Neural cell (in vitro differentiated cells): ENCODE measurements at regions not wholly inside any gene's neighbourhood (a gene's known extent, or its start where the extent isn't known, plus 50 kb on each side); places are given as distances from the start of the nearest gene placed in this dataset.

Source experiments
- H2AFZ ChIP-seq: fragments of 200-600, 300-800 bp; sonication (generic), shearing (Covaris generic); 2 replicates; pipeline ENCODE4 v1.6.0; 2014; ENCODE audit warnings: low read depth, mild to moderate bottlenecking, antibody characterized with exemption, low read length, moderate library complexity
- H3F3A ChIP-seq: fragments of 200-600 bp; shearing (Covaris generic); 2 replicates; pipeline ENCODE4 v1.6.1; 2016; ENCODE audit warnings: mild to moderate bottlenecking, moderate library complexity, mixed read lengths, antibody characterized with exemption, low read length; ENCODE audit not compliant: insufficient read depth, poor library complexity, severe bottlenecking
- H3K27ac ChIP-seq: fragments of 200-600, 300-800 bp; sonication (generic), shearing (Covaris generic); 2 replicates; pipeline ENCODE4 v1.5.1; 2014; ENCODE audit warnings: mild to moderate bottlenecking, low read length, moderate library complexity
- H3K27me3 ChIP-seq: fragments of 300-800, 200-600 bp; sonication (generic), shearing (Covaris generic); 2 replicates; pipeline ENCODE4 v1.6.0; 2014; ENCODE audit warnings: mild to moderate bottlenecking, low read depth, low read length, moderate library complexity; ENCODE audit not compliant: insufficient read depth
- H3K36me3 ChIP-seq: fragments of 300-800, 200-600 bp; sonication (generic), shearing (Covaris generic); 2 replicates; pipeline ENCODE4 v1.5.1; 2014; ENCODE audit warnings: mild to moderate bottlenecking, antibody characterized with exemption, low read length, moderate library complexity; ENCODE audit not compliant: insufficient read depth
- H3K4me2 ChIP-seq: fragments of 300-800, 200-600 bp; sonication (generic), shearing (Covaris generic); 2 replicates; pipeline ENCODE4 v1.6.0; 2014; ENCODE audit warnings: mild to moderate bottlenecking, low read length
- H3K4me3 ChIP-seq: fragments of 300-800, 200-600 bp; sonication (generic), shearing (Covaris generic); 2 replicates; pipeline ENCODE4 v1.5.1; 2014; ENCODE audit warnings: mild to moderate bottlenecking, low read length, moderate library complexity
- H3K79me2 ChIP-seq: fragments of 200-600 bp; shearing (Covaris generic); replicated peaks from 2 replicates; pipeline ENCODE4 v1.6.0; 2014; ENCODE audit warnings: mild to moderate bottlenecking, low read length, moderate library complexity; ENCODE audit not compliant: insufficient read depth
- H3K9ac ChIP-seq: fragments of 300-800, 200-600 bp; sonication (generic), shearing (Covaris generic); 2 replicates; pipeline ENCODE4 v1.6.1; 2016; ENCODE audit warnings: mild to moderate bottlenecking, low read length, mixed read lengths
- H3K9me2 ChIP-seq: fragments of 200-600 bp; shearing (Covaris generic); 2 replicates; pipeline ENCODE4 v1.6.1; 2016; ENCODE audit warnings: mild to moderate bottlenecking, low read length, mixed read lengths; ENCODE audit not compliant: insufficient read depth
- H3K9me3 ChIP-seq: fragments of 200-600, 300-800 bp; sonication (generic), shearing (Covaris generic); 2 replicates; pipeline ENCODE4 v1.6.1; 2016; ENCODE audit warnings: mild to moderate bottlenecking, mixed run types, low read length, moderate library complexity, mixed read lengths
- H4K20me1 ChIP-seq: fragments of 200-600 bp; shearing (Covaris generic); 2 replicates; pipeline ENCODE4 v1.6.1; 2016; ENCODE audit warnings: mild to moderate bottlenecking, mixed run types; ENCODE audit not compliant: insufficient read depth
- EP300 ChIP-seq: fragments of 450-650 bp; conservative IDR thresholded peaks from 2 replicates; pipeline ENCODE4 v1.6.1; 2014; ENCODE audit warnings: antibody characterized with exemption, mild to moderate bottlenecking, moderate library complexity; ENCODE audit not compliant: poor library complexity, severe bottlenecking
- EZH2 ChIP-seq: fragments of 200-600, 300-800 bp; shearing (Covaris generic), sonication (generic); IDR thresholded peaks from 2 replicates; pipeline ENCODE4 v1.6.1; 2014; ENCODE audit warnings: antibody characterized with exemption, low read length, borderline replicate concordance, mild to moderate bottlenecking; ENCODE audit not compliant: insufficient read depth, poor library complexity, severe bottlenecking
- MXI1 ChIP-seq: fragments of 450-650 bp; conservative IDR thresholded peaks from 2 replicates; pipeline ENCODE4 v1.6.1; 2014; ENCODE audit warnings: antibody characterized with exemption, mild to moderate bottlenecking; ENCODE audit not compliant: poor library complexity, severe bottlenecking
- POLR2AphosphoS5 ChIP-seq: IDR thresholded peaks from 2 replicates; pipeline ENCODE4 v1.6.1; 2012
- RAD21 ChIP-seq: fragments of 450-650 bp; conservative IDR thresholded peaks from 2 replicates; pipeline ENCODE4 v1.6.1; 2014; ENCODE audit warnings: antibody characterized with exemption, mild to moderate bottlenecking, moderate library complexity
- SMC3 ChIP-seq: fragments of 450-650 bp; conservative IDR thresholded peaks from 2 replicates; pipeline ENCODE4 v1.6.1; 2014; ENCODE audit warnings: antibody characterized with exemption, mild to moderate bottlenecking, moderate library complexity; ENCODE audit not compliant: poor library complexity
- TAF1 ChIP-seq: IDR thresholded peaks from 2 replicates; pipeline ENCODE4 v1.6.1; 2012; ENCODE audit warnings: low read depth
- TF ChIP-seq, protein P1 (sequence below): fragments of 450-650 bp; IDR thresholded peaks from 2 replicates; pipeline ENCODE4 v1.5.1; 2014; ENCODE audit warnings: antibody characterized with exemption, mild to moderate bottlenecking, moderate library complexity; ENCODE audit not compliant: poor library complexity, severe bottlenecking
- TF ChIP-seq, protein P2 (sequence below): IDR thresholded peaks from 2 replicates; pipeline ENCODE4 v1.6.1; 2012; ENCODE audit warnings: borderline replicate concordance

DNA sequence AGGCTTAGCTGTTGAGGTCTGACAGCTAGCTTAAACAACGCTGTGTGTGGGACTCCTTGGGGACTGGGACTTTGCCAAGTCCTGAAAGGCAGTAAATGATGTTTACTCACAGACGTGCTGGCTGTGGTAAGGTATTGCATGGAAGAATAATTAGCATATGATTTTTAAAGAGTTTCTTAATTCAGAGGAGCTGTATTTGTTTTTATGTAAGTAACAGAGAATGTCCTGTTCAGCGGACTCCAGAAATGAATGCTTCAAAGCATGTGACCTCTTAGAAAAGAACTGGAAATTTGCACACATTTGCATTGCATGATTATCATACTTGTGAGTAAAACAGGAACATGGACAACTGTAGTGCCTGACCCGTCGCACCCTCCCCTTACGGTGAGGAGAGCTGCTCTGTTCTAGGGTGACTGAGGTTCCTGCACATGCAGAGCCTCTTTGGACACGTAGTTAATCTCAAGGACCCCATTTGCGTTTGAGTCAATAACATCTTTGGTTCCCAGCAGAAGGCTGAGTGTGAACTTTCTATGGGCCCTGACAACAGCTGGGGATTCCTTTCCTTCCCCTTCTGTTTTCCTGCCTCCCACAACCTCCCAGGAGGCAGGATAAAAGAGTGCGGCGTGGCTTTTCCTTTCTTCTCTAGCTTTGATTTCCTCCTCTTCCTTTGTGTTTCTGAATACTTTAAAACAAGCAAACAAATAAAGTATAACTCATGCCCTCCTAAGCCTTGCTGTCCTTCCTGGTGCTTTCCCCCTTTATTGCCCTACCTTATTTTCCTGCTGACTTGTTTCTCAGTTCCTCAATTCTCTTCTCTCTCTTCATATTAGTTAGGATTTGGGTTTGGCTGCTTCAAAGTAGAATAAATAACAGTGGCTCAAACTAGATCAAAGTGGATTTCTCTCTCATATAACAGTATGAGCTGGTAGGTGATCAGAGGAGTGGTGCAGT, 157.2 kb upstream of the CD180 start:
- no peak overlapping the region for H2AFZ ChIP-seq
- no peaks in the 10 kb centered on the region for H3K27me3 ChIP-seq
- no peaks in the 10 kb centered on the region for H3K36me3 ChIP-seq
- no peaks in the 10 kb centered on the region for H3K79me2 ChIP-seq
- H3K4me2 ChIP-seq: no peak overlapping the region
- no peak for TF ChIP-seq SMC3
- no peak for TF ChIP-seq TAF1
- peak; percentile 32 for TF ChIP-seq POLR2AphosphoS5
- H3K9ac ChIP-seq: no peak overlapping the region
- H3F3A ChIP-seq: no peaks in the 10 kb centered on the region
- H3K9me2 ChIP-seq: no peaks in the 10 kb centered on the region
- peak overlapping the region; percentile 63 for H3K27ac ChIP-seq
- no peak overlapping the region for H3K4me3 ChIP-seq
- H3K9me3 ChIP-seq: no peaks in the 10 kb centered on the region
- H4K20me1 ChIP-seq: no peaks in the 10 kb centered on the region

DNA sequence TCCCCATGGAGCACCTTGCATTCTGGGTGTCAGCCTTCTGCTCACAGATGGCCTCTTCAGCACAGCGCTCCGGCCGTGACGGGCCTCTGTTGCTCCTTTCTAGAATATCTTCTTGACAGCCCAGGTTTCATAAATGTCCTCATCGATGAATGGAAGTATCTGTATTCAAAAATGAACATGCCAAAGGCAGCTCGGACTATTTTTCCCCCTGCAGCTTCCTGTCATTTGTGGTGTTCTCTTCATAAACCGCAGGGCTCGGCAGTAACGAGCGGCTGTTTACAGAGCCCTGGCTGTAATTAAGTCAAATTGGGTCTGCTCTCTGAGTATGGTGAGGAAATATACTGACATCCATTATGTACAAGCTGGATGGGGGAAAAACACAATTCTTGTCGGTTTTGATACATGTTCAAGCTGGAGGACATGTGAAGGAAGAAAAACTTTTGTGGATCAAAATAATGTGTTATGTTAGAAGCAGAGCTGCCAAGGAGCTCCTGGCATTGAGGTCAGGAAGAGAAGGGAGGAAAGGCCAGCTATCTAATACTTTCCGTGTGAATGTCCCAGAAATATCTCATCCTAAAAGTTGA, 154.1 kb upstream of the CD180 start:
- Histone ChIP-seq H4K20me1 (no peaks in the 10 kb centered on the region), H3K9me3 (no peaks in the 10 kb centered on the region), H3K79me2 (no peaks in the 10 kb centered on the region), H3K27ac (no peak overlapping the region), H3K4me2 (no peak overlapping the region), H3K27me3 (no peaks in the 10 kb centered on the region), H3K36me3 (no peaks in the 10 kb centered on the region), H3K4me3 (no peak overlapping the region), H3K9ac (no peak overlapping the region), H2AFZ (no peak overlapping the region), H3F3A (no peaks in the 10 kb centered on the region), H3K9me2 (no peaks in the 10 kb centered on the region)
- TF ChIP-seq EP300 (no peak), MXI1 (no peak), TAF1 (no peak), SMC3 (no peak), EZH2 (no peak), RAD21 (no peak), POLR2AphosphoS5 (no peak)
- TF ChIP-seq, protein P1, sequence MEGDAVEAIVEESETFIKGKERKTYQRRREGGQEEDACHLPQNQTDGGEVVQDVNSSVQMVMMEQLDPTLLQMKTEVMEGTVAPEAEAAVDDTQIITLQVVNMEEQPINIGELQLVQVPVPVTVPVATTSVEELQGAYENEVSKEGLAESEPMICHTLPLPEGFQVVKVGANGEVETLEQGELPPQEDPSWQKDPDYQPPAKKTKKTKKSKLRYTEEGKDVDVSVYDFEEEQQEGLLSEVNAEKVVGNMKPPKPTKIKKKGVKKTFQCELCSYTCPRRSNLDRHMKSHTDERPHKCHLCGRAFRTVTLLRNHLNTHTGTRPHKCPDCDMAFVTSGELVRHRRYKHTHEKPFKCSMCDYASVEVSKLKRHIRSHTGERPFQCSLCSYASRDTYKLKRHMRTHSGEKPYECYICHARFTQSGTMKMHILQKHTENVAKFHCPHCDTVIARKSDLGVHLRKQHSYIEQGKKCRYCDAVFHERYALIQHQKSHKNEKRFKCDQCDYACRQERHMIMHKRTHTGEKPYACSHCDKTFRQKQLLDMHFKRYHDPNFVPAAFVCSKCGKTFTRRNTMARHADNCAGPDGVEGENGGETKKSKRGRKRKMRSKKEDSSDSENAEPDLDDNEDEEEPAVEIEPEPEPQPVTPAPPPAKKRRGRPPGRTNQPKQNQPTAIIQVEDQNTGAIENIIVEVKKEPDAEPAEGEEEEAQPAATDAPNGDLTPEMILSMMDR: no peak
- TF ChIP-seq, protein P2, sequence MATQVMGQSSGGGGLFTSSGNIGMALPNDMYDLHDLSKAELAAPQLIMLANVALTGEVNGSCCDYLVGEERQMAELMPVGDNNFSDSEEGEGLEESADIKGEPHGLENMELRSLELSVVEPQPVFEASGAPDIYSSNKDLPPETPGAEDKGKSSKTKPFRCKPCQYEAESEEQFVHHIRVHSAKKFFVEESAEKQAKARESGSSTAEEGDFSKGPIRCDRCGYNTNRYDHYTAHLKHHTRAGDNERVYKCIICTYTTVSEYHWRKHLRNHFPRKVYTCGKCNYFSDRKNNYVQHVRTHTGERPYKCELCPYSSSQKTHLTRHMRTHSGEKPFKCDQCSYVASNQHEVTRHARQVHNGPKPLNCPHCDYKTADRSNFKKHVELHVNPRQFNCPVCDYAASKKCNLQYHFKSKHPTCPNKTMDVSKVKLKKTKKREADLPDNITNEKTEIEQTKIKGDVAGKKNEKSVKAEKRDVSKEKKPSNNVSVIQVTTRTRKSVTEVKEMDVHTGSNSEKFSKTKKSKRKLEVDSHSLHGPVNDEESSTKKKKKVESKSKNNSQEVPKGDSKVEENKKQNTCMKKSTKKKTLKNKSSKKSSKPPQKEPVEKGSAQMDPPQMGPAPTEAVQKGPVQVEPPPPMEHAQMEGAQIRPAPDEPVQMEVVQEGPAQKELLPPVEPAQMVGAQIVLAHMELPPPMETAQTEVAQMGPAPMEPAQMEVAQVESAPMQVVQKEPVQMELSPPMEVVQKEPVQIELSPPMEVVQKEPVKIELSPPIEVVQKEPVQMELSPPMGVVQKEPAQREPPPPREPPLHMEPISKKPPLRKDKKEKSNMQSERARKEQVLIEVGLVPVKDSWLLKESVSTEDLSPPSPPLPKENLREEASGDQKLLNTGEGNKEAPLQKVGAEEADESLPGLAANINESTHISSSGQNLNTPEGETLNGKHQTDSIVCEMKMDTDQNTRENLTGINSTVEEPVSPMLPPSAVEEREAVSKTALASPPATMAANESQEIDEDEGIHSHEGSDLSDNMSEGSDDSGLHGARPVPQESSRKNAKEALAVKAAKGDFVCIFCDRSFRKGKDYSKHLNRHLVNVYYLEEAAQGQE: no peak
